Frontal cortex (tissue), 3 donors: ENCODE measurements at regions not wholly inside any gene's neighbourhood (a gene's known extent, or its start where the extent isn't known, plus 50 kb on each side); places are given as distances from the start of the nearest gene placed in this dataset.
"Not testable (repeated sequence)": the region's sequence is repeated elsewhere in the genome, so short reads cannot be mapped to it uniquely, and the experiment has no call there.

ENCODE experiments used
- DNase-seq, 2 donors: peaks; one replicate each; pipeline ENCODE4 v3.0.0; 2012; ENCODE audit warnings: low spot score in 2 of 2
- FAIRE-seq: peaks from 2 replicates; lab custom pipeline; 2012; peaks lifted over from hg19 to GRCh38; lab: Jason Lieb, UNC
- donor health status: control.
- donor health status: control.
- donor health status: control.

DNA sequence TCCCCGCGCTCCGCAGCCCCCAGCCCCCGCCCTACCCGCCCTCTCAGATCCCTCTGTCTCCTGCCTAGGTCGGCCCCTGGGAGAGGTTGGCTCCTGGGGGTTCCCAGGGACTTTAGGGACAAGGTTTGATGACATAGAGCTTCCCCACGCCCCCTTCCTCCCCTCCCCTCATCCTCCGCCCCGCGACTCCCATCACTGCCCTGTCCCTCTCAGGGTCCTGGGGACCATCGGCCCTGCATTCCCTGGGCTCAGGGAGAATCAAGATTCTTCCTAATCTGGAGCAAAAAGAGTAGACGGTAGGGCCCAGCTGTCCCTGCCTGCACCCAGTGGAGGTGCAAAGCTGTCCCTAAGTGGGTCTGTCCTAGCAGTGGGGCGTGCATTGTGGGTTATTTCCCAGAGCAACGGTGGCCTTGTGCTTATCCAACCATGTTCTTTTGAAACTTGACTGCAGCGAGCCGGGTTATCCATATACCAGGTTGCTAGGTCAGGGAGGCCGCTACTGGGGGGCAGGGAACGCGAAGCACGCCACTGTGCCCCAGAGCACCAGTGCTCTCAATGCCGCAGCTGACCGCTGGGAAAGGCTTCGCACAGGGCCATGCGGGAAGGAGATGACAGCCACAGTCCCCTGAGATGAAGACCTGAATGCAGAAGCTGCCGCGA is 124.4 kb upstream of the PRMT8 start:
- no peak for FAIRE-seq
- no peak for DNase-seq

DNA sequence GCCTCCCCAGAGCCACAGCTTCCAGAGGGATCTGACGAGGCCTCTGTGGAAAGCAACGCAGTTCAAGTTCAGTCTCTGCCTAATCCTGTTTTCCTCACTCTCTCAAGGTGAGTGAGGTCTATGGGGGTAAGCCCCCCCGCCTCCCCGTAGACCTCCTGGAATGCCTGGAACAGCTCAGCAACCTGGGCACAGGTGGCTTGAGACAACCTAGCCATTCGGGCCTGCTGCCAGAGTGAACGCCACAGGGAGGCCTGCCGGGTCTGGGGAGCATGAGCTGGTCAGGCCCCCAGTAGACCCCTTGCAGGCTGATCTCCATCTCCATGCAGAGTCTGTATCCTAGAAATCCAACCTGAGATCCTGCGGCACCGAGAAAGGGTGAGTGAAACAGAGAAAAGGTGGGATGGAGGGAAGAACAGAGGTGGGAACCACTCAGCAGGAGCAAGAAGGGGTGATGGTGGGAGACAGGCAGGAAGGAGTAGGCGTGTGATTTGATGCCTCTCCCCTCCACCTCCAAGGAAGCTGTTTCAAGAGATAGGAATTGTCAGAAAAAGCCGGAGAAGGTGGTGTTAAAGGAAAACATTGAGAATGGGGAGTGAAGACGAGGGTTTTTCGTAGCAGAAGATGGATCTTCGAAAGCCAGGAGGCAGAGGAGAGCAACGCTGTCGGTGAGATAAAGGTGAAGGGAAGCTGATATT is 123.1 kb upstream of the PRMT8 start:
- no peak for FAIRE-seq

DNA sequence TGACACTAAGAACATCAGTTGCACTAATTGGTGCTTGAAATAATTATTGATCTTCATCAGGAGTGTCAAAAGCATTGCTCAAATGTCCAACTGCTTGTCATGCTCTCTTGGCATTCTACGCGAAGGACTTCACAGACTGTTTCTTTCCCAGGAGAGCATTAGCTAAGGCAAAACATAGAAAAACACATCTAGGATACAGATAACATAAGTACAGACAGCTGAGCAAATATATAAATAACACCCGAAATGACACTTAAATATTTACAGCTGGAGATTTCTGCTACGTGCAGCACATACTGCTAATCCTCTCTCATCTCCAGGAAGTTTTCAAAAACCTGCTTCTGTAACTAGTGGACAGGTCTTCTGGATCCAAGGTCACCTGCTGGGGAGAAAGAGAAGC is 120.0 kb upstream of the PRMT8 start:
- DNase-seq (no peak), FAIRE-seq (no peak)

More for the DNA sequence above, 123.1 kb upstream of the PRMT8 start:
- DNase-seq, result no peak

DNA sequence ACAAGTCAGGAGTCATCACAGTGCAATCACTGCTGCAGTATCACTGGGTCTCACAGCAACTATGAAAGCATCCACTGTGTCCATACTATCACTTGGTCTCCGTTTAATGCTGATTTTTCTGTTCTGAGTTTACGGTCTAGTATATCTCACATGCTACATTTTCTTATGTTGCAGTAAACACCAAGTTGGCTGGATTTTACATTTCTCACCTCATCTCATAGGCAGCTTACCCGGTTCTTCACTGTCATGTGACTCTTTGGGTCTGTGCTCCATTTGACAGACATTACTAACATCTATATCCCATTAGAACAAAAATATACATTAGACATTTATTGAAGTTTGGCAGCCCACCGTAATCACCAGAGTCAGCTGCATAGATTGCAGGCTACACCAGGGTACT is 115.7 kb upstream of the PRMT8 start:
- DNase-seq, result no peak
- FAIRE-seq, result no peak

DNA sequence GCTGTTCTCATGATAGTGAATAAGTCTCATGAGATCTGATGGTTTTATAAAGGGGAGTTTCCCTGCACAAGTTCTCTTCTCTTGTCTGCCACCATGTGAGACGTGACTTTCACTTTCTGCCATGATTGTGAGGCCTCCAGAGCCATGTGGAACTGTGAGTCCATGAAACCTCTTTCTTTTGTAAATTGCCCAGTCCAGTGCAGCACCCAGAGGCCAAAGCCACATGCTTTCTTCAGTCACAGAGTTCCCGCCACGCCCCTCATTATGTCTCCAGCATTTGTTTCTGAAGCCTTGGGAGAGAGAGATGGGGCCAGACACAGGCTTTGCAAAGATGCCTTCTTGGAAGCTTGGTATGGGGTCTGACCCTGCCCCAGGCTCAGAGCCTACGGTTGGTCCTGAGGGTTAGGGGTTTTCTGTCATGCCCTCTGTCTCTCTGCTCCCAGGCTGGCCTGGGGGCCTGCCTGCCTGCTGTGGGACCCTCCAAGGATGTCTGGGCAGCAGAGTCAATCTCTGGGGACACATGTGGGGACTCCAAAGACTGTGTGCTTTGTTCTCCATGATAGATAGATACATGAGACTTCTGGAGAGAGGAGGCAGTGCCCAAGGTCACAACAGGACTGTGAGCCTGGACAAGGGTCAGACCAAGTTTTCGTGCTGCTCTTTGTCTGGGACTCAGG is 114.1 kb upstream of the PRMT8 start:
- no peak for FAIRE-seq
- no peak for DNase-seq

DNA sequence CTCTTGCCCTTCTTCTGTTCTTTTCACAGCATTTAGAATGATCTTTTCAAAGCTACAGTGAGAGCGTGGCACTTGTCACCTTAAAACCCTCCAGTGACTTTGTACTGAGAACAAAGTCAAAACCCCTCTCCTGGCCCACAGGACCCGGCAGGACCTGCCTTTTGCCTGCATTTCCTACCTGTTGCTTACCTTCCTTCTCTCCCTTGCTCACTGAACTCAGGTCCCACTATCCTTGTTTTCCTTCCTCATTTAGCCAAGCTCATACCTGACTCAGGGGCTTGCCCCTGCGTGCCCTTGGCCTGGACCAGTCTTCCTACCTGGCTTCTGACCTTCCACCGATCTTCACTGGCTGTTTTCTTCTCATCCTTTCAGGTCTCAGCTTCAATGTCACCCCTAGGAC is 112.3 kb upstream of the PRMT8 start:
- FAIRE-seq, result no peak
- no peak for DNase-seq

DNA sequence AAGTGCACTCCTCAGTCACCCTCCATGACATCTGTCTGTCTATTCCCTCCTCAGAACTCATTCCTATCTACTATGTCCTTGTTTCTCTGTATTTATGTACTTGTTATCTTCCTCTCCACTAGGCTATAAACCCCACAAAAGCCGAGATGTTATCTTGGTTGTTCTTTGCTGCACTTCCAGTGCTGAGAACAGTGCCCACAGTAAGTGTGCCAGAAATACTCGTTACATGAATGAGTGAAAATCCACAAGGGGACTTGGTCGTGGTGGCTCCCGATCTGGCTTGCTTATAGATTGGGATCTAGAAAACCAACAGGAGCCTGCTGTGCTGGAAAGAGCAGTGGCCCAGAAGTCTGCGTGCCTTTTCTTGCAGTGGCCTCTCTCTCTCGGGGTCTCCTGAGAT is 111.9 kb upstream of the PRMT8 start:
- FAIRE-seq, result no peak
- no peak for DNase-seq

DNA sequence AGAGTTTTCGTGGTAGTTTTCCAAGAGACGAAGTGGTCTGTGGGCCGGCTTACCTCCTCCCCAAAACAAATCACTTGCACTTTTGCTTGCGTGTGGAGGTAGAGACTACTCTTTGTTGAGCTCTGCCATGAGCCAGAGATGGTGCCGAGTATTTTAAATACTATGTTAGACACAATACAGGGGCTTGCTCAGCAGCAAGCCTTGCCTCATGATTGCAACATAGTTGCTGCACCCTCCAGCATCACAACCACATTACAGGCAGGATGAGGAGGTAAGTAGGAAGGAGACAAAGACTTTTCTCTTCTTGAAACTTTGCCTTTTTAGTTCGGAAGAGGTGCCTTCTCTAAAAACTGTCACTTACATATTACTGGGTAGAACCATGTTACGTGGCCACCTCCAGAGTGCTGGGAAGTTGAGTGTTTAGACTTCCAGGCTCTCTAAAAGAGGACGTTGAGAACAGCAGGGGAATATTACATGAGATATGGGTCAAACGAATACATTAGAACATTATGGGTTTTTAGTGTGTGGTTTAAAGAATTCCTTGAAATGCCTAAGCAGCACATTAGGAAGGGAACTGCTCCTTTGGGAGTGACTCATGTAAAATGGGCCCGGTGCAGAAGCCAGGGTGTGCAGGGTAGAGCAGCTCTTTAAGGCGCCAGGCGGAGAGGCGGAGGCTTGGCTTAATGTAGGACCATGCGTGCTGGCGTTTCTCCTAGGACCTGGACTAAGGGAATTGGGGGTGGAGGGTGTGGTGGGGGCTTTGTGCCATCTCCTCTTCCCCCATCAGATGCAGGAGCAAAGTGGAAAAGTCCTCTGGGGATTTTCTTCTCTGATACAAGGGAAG is 110.6 kb upstream of the PRMT8 start:
- DNase-seq, result no peak
- FAIRE-seq, result no peak

DNA sequence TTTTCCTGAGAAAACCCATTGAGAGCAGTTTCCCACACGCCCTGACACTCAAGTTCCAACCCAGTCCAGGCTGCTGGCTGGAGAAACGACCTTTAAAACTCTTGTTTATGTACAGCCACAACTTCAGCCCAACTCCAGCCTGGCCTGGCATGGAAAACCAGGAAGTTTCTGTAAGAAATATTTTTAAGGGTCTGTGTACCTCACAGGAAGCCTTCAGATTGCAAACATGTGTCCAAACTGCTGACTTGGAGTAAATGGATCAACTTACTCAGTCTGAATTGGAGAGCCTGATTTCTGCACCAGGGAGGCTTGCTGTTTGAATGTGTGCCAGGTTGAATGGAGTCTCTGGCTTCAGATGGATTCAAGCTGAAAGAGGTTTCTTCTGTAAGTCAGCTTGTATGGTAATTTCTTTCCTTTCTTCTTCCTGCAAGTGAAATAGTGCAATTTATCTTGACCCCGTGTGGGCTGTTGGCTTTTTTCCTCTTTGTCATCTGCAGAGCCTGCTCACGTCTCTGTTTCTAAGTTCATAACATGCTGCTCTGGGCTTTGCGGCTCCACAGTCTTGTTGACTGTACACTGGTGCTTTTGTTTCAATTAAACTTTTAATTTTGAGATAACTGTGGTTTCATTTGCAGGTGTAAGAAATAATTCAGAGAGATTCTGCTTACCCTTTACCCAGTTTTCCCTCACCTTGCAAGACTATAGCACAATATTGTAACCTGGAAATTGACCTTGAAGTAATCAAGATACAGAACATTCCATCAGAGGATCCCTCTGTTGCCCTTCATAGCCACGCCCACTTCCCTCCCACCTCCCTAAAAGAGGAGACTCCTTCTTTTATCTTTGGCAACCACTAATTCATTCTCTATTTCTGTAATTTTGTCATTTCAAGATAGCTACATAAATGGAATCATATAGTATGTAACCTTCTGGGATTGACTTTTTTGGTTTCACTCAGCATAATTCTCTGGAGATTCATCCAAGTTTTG is 109.7 kb upstream of the PRMT8 start:
- no peak for FAIRE-seq
- no peak for DNase-seq

DNA sequence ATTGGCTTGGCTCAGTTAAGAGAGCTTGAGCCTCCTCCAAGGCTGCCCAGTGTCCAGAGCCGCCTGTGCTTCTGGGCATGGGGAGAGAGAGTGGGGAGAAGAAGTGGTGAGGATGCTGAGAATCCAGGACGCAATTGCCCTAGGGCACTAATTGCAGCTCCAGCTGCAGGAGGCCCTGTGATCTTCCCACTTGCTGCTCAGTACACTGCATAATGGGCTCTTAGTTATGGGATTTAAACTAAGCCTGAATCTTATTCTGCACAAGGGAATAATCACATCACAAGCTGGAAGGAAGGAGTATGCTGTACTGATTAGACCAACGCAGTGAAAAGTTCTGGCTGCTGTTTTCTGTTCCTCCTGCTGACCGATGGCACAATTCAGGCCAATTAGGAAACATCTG is 101.0 kb upstream of the PRMT8 start:
- DNase-seq (no peak), FAIRE-seq (no peak)

DNA sequence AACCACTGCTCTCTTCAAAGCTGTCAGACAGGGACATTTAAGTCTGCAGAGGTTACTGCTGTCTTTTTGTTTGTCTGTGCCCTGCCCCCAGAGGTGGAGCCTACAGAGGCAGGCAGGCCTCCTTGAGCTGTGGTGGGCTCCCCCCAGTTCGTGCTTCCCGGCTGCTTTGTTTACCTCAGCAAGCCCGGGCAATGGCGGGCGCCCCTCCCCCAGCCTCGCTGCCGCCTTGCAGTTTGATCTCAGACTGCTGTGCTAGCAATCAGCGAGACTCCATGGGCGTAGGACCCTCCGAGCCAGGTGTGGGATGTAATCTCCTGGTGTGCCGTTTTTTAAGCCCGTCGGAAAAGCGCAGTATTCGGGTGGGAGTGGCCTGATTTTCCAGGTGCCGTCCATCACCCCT is 93.4 kb upstream of the PRMT8 start:
- DNase-seq, FAIRE-seq: not testable (repeated sequence)

DNA sequence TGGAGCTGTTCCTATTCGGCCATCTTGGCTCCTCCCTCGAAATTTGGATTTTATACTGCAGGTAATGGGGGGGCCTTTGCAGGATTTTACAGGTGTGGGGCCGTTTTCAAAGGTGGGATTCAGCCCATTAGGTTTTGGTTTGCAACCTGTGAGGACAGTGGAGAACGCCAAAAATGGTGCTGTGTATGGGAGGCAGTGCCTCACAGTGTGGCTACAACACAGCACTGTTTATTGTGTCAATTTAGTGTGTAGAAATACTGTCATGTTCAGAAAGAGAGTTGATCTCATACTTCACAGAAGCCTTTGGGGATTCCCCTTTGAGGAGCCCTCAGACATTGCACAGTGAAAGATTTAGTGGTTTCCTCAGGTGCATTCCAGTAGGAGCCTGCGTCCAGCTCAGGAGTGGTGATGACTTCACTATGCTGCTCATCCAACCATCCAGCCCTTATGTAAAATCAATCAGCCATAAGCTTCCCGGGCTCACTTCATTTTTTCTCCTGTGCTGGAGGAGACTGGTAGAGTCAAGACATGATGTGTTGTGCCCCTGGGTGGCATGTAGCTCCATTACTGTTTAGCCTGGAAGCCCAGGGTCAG is 92.7 kb upstream of the PRMT8 start:
- no peak for DNase-seq
- FAIRE-seq, result no peak

DNA sequence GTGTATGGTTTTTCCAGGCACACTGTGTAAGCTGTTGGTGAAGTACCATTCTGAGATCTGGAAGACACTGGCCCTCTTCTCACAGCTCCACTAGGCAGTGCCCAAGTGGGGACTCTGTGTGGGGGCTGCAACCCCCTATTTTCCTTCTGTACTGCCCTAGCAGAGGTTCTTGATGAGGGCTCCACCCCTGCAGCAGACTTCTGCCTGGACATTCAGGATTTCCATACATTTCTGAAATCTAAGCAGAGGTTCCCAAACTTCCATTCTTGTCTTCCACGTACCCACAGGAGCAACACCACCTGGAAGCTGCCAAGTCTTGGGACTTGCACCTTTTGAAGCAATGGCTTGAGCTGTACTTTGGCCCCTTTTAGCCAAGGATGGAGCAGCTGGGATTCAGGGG is 85.2 kb upstream of the PRMT8 start:
- no peak for DNase-seq
- no peak for FAIRE-seq

DNA sequence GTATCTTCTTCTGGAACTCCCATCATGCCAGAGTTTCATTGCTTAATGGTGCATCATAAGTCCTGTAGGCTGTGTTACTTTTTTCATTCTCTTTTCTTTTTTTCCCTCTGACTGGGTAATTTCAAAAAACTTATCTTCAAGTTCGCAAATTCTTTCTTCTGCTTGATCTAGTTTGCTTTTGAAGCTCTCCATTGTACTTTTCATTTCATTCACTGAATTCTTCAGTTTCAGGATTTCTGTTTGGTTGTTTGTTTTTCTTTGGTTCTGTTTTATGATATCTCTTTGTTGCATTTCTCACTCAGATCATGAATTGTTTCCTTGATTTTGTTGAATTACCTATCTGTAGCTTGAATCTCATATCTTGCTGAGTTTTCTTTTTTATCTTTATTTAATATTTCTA is 83.3 kb upstream of the PRMT8 start:
- no peak for DNase-seq
- FAIRE-seq, result no peak

DNA sequence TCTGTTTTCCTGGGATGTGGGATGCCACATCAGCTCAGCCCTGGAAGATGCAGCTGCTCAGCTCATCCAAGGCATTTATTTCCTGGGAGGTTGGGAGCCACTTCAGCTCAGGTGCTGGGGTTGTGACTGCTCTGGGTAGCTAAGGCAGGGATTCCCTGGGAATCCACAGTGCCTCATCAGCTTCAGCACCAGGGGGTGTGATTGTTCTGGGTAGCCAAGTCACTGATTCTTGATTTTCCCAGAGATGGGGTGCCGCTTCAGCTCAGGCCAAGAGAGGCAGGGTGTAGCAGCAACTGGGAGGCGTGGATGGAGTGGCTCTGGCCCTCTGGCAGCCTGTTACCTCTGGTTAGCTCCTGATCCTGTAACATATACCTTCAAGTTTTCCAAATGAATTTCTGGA is 81.3 kb upstream of the PRMT8 start:
- DNase-seq (no peak), FAIRE-seq (no peak)

DNA sequence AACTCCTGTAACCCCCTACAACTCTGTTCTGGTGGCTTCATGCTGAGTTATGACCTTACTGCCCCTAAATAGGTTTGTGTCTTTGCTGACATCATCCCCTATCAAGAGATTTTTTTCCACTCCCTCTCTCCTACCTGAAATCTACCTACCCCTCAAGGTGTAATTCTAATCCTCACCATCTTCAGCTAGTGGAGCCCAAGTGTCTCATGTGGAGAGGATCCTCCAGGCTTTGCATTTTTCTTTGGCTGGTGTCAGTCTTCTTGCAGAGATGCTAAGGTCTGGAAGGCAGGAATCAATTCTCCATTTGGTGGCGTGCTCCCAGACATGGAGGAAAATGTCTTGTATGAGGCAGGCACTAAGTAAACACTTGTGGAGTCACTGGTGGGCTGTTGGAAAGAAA is 74.8 kb upstream of the PRMT8 start:
- FAIRE-seq (no peak), DNase-seq (no peak)

DNA sequence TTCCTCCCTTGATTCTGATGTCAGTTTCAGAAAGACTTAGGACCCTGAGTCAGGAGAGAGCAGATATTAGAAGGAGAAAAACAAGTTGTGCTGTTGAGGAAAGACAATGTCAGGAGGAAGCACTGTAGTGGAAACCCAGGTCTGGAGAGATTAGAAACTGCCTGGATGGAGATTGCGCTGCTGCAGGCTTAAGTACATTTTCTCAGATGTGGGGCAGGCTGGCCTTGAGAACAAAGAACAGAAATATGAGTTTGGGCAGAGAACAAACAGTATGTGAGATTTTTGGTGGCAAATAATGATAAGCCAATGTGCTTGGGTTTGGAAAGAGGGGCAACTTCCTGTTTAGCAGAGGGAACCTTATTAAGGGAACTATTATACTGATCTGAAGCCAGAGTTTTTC is 74.3 kb upstream of the PRMT8 start:
- DNase-seq (no peak), FAIRE-seq (no peak)

DNA sequence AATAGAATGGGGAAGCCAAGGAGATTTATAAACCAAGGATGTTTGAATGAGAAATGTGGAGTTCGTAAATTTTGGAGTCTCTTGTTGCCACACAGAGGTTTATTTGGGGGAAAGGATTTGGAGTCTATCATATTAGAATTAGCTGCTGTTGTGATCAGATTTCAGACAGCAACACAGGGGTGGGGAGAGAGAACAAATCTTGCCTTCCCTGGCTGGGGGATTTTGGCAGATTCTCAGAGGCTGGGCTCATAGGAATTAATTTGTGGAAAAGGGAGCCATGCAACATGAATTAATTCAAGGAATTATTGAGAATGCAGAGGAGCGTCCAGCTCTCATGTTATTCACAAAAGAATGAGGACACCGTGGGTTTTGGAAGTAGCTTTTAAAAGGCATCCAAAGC is 73.9 kb upstream of the PRMT8 start:
- no peak for DNase-seq

DNA sequence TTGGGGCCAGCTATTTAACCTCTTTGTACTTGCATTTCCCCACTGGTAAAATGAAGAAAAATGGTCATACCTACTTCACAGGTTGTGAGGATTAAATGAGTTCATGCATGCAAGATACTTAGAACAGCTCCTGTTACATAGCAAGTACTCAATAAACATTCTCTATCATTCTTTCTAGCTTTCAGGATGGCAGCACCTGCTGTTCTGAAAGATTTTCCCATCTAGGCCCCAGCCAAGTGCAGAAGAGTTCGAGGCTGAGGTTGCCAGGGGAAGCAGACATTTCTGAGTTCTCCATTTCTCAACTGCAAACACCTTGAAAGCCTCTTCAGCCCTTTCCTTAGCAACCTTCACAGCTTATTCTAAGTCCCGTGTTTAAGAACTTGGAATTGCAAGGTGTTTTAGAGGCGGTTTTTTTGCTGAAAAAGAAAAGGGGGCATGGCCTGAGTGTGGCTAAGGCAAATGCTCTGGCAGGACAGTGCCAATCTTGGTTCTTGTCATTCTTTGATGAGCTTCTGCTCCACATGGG is 73.0 kb upstream of the PRMT8 start:
- FAIRE-seq (no peak), DNase-seq (no peak)

More for the DNA sequence above, 73.9 kb upstream of the PRMT8 start:
- FAIRE-seq, result no peak
